ENCODE measurements at regions not wholly inside any gene's neighbourhood (a gene's known extent, or its start where the extent isn't known, plus 50 kb on each side); places are given as distances from the start of the nearest gene placed in this dataset.

- Histone ChIP-seq H3K4me3 (no peak overlapping the region), H3K27ac (no peak overlapping the region), H3K9ac (ENCODE audit: insufficient read length) (no peak overlapping the region), H3K9me3 (ENCODE audit: low read depth, low read length) (no peaks in the 10 kb centered on the region), H3K36me3 (ENCODE audit: insufficient read depth, low read length) (no peaks in the 10 kb centered on the region)
- DNase-seq (ENCODE audit: low read depth, low spot score) = no peak
- TF ChIP-seq POLR2AphosphoS5 (IDR thresholded peaks at IDR 0.05; ENCODE audit: borderline replicate concordance, low read depth, low read length) (no peak), EZH2 (IDR thresholded peaks at IDR 0.05) (no peak), FOXP2 (optimal IDR thresholded peaks at IDR 0.05; ENCODE audit: control extremely low read depth, extremely low read length, insufficient read depth) (no peak)
Measured at GRCh38 chr12:124686370-124687173, 119.2 kb upstream of the NCOR2 start.

DNA sequence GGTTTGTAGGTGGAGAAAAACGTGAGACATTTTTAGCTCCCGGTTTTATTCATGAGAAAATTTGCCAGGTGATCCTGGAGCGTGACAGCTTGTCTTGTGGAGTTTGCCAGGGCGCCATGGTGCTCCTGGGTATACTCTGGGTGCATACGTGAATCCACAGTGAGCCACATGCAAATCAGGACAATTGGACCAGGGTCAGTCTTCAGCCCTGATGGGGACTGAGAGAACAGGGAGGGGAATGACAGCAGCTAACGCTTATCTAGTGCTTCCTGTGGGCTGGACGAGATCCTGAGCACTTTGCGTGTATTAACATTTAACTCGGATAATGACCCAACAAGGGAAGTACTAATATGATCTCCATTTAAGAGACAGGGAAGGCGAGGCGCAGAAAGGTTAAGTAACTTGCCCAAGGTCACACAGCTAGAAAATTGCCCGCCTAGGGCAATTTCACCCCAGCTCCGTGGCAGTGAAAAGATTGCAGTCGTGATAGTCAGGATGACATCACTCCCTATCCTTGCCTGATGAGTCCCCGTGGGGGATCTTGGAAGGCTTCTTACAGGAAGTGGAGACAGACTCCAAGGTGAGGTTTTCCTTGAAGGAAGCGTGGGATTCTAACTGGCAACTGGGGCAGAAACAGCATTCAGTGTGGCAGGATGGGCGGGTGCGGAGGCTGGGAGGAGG, 118.4 kb upstream of the NCOR2 start:
- Histone ChIP-seq H3K9me3 (ENCODE audit: low read depth, low read length) (no peaks in the 10 kb centered on the region), H3K4me3 (no peak overlapping the region), H3K36me3 (ENCODE audit: insufficient read depth, low read length) (no peaks in the 10 kb centered on the region), H3K27ac (no peak overlapping the region), H3K9ac (ENCODE audit: insufficient read length) (no peak overlapping the region)
- TF ChIP-seq FOXP2 (optimal IDR thresholded peaks at IDR 0.05; ENCODE audit: control extremely low read depth, extremely low read length, insufficient read depth) (no peak), POLR2AphosphoS5 (IDR thresholded peaks at IDR 0.05; ENCODE audit: borderline replicate concordance, low read depth, low read length) (no peak), EZH2 (IDR thresholded peaks at IDR 0.05) (no peak)
- no peak for DNase-seq (ENCODE audit: low read depth, low spot score)

- no peak for DNase-seq (ENCODE audit: low read depth, low spot score)
- no peaks in the 10 kb centered on the region for H3K9me3 ChIP-seq (ENCODE audit: low read depth, low read length)
- TF ChIP-seq EZH2 (IDR thresholded peaks at IDR 0.05) = no peak
- TF ChIP-seq POLR2AphosphoS5 (IDR thresholded peaks at IDR 0.05; ENCODE audit: borderline replicate concordance, low read depth, low read length) = no peak
- no peak for TF ChIP-seq FOXP2 (optimal IDR thresholded peaks at IDR 0.05; ENCODE audit: control extremely low read depth, extremely low read length, insufficient read depth)
- H3K27ac ChIP-seq = no peak overlapping the region
- no peak overlapping the region for H3K9ac ChIP-seq (ENCODE audit: insufficient read length)
- no peaks in the 10 kb centered on the region for H3K36me3 ChIP-seq (ENCODE audit: insufficient read depth, low read length)
- 0 out of 2 replicates have a peak overlapping the region, but pooled peaks have one; percentile 3 for H3K4me3 ChIP-seq
Measured at GRCh38 chr12:124684971-124685688, 117.7 kb upstream of the NCOR2 start.

GRCh38 chr12:124684496-124684895, 117.1 kb upstream of the NCOR2 start:
- no peak overlapping the region for H3K27ac ChIP-seq
- no peak overlapping the region for H3K9ac ChIP-seq (ENCODE audit: insufficient read length)
- TF ChIP-seq POLR2AphosphoS5 (IDR thresholded peaks at IDR 0.05; ENCODE audit: borderline replicate concordance, low read depth, low read length) = no peak
- TF ChIP-seq FOXP2 (optimal IDR thresholded peaks at IDR 0.05; ENCODE audit: control extremely low read depth, extremely low read length, insufficient read depth) = no peak
- TF ChIP-seq EZH2 (IDR thresholded peaks at IDR 0.05) = no peak
- no peaks in the 10 kb centered on the region for H3K36me3 ChIP-seq (ENCODE audit: insufficient read depth, low read length)
- H3K4me3 ChIP-seq = no peak overlapping the region
- no peak for DNase-seq (ENCODE audit: low read depth, low spot score)
- H3K9me3 ChIP-seq (ENCODE audit: low read depth, low read length) = no peaks in the 10 kb centered on the region

DNA sequence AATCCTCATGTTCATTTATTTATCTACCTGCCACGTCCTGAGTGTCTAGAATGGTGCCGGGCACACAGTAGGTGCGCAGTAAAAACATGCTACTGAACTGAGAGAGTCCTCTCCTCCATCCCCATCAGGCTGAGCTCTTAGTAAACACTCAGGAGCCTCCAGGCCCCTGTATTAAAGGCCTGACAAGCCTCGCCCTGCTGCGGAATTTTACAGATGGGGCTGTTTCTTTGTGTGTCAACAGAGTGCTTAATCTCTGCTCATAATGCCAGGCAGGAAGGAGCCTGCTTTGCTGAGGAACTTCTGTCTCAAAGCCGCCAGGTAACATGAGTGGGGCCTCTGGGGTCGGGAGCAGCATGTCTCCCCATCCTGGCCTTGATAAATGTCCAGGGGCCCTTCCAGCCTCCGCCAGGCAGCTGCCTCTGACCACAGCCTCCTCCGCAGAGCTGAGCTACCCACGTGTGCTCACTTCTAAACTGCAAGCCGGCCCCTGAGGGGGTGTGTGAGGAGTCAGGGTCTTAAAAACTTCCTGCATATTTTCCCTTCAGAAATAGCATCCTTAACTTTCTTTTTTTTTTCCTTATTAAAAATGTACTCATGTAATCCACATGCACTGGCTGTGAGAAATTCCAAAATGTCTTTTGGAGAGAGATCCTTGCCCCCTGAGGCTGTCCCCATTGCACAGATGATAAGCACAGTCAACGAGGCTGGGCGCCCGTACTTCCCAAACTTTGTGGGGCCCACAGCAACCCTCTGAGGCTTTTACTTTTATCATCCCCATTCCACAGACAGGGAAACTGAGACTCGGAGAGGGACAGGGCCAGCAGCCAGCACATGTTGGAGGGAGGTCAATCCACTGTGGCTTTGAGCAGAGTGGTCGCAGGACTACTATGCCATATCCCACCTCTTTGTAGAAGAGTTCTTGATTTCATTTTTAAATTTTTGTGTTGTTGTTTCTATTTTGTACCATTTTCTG, 116.0 kb upstream of the NCOR2 start:
- Histone ChIP-seq H3K27ac (no peak overlapping the region), H3K36me3 (ENCODE audit: insufficient read depth, low read length) (no peaks in the 10 kb centered on the region), H3K9ac (ENCODE audit: insufficient read length) (no peak overlapping the region), H3K9me3 (ENCODE audit: low read depth, low read length) (no peaks in the 10 kb centered on the region), H3K4me3 (no peak overlapping the region)
- DNase-seq (ENCODE audit: low read depth, low spot score) = no peak
- TF ChIP-seq POLR2AphosphoS5 (IDR thresholded peaks at IDR 0.05; ENCODE audit: borderline replicate concordance, low read depth, low read length) (no peak), FOXP2 (optimal IDR thresholded peaks at IDR 0.05; ENCODE audit: control extremely low read depth, extremely low read length, insufficient read depth) (no peak), EZH2 (IDR thresholded peaks at IDR 0.05) (no peak)

GRCh38 chr12:124682425-124683151, 115.2 kb upstream of the NCOR2 start:
- no peak for TF ChIP-seq EZH2 (IDR thresholded peaks at IDR 0.05)
- no peak for TF ChIP-seq POLR2AphosphoS5 (IDR thresholded peaks at IDR 0.05; ENCODE audit: borderline replicate concordance, low read depth, low read length)
- no peak for TF ChIP-seq FOXP2 (optimal IDR thresholded peaks at IDR 0.05; ENCODE audit: control extremely low read depth, extremely low read length, insufficient read depth)
- Histone ChIP-seq H3K9me3 (ENCODE audit: low read depth, low read length) (no peaks in the 10 kb centered on the region), H3K9ac (ENCODE audit: insufficient read length) (no peak overlapping the region), H3K36me3 (ENCODE audit: insufficient read depth, low read length) (no peaks in the 10 kb centered on the region), H3K27ac (no peak overlapping the region), H3K4me3 (no peak overlapping the region)
- DNase-seq (ENCODE audit: low read depth, low spot score) = no peak

- Histone ChIP-seq H3K4me3 (no peak overlapping the region), H3K9ac (ENCODE audit: insufficient read length) (no peak overlapping the region)
Measured at GRCh38 chr12:124681779-124682391, 114.5 kb upstream of the NCOR2 start.

More at GRCh38 chr12:124681779-124682391, 114.5 kb upstream of the NCOR2 start:
- no peaks in the 10 kb centered on the region for H3K36me3 ChIP-seq (ENCODE audit: insufficient read depth, low read length)
- H3K27ac ChIP-seq = no peak overlapping the region
- no peaks in the 10 kb centered on the region for H3K9me3 ChIP-seq (ENCODE audit: low read depth, low read length)
- DNase-seq (ENCODE audit: low read depth, low spot score) = no peak
- TF ChIP-seq EZH2 (IDR thresholded peaks at IDR 0.05) = no peak
- no peak for TF ChIP-seq POLR2AphosphoS5 (IDR thresholded peaks at IDR 0.05; ENCODE audit: borderline replicate concordance, low read depth, low read length)
- TF ChIP-seq FOXP2 (optimal IDR thresholded peaks at IDR 0.05; ENCODE audit: control extremely low read depth, extremely low read length, insufficient read depth) = no peak

All from SK-N-MC (cell line).